Fibroblast of lung (primary cell): ENCODE measurements at regions not wholly inside any gene's neighbourhood (a gene's known extent, or its start where the extent isn't known, plus 50 kb on each side); places are given as distances from the start of the nearest gene placed in this dataset.

Experiments
- DNase-seq, 2 donors: peaks; one replicate each; pipeline versions ENCODE4 v3.0.0 to v3.0.0-alpha.2; 2010; ENCODE audit warnings: low read depth in 2 of 2
- H2AFZ ChIP-seq: 2 replicates; pipeline ENCODE4 v1.5.1; 2012; ENCODE audit warnings: low read length, control low read depth, inconsistent platforms
- H3K27ac ChIP-seq: 2 replicates; pipeline ENCODE4 v1.5.1; 2011; ENCODE audit warnings: low read length, control low read depth; ENCODE audit not compliant: insufficient read depth
- H3K27me3 ChIP-seq: 2 replicates; pipeline ENCODE4 v1.5.1; 2011; ENCODE audit warnings: mild to moderate bottlenecking, low read length; ENCODE audit not compliant: control insufficient read depth, insufficient read depth
- H3K36me3 ChIP-seq: 2 replicates; pipeline ENCODE4 v1.5.1; 2011; ENCODE audit warnings: low read length; ENCODE audit not compliant: control insufficient read depth, insufficient read depth
- H3K4me1 ChIP-seq: 2 replicates; pipeline ENCODE4 v1.5.1; 2011; ENCODE audit warnings: low read length; ENCODE audit not compliant: control insufficient read depth, insufficient read depth; ENCODE audit errors: extremely low read depth
- H3K4me2 ChIP-seq: 2 replicates; pipeline ENCODE4 v1.5.1; 2011; ENCODE audit warnings: low read length, control low read depth; ENCODE audit not compliant: insufficient read depth; ENCODE audit errors: extremely low read depth
- H3K4me3 ChIP-seq, 4 experiments: fragments of 200-600 bp in 1 of 4; sonication (generic) in 1 of 4; replicated peaks in 1 of 4; 2 replicates each; pipeline ENCODE4 v1.5.1; 2011 to 2016; ENCODE audit warnings: low read length in 4 of 4, low read depth in 3 of 4, mild to moderate bottlenecking in 3 of 4, control low read depth in 2 of 4, inconsistent platforms in 1 of 4, mixed read lengths in 1 of 4; ENCODE audit not compliant: insufficient read depth in 1 of 4; ENCODE audit errors: control extremely low read depth in 1 of 4
- H3K79me2 ChIP-seq: 2 replicates; pipeline ENCODE4 v1.5.1; 2012; ENCODE audit warnings: mild to moderate bottlenecking, low read length, inconsistent platforms; ENCODE audit not compliant: control insufficient read depth, insufficient read depth
- H3K9ac ChIP-seq: 2 replicates; pipeline ENCODE4 v1.5.1; 2011; ENCODE audit warnings: mild to moderate bottlenecking, low read length, control low read depth; ENCODE audit not compliant: insufficient read depth
- H3K9me3 ChIP-seq: 2 replicates; pipeline ENCODE4 v1.5.1; 2012; ENCODE audit warnings: low read depth, low read length; ENCODE audit not compliant: control insufficient read depth, insufficient read depth
- H4K20me1 ChIP-seq: 2 replicates; pipeline ENCODE4 v1.5.1; 2011; ENCODE audit warnings: low read length; ENCODE audit not compliant: control insufficient read depth, insufficient read depth; ENCODE audit errors: extremely low read depth
- EZH2 ChIP-seq: IDR thresholded peaks from 2 replicates; pipeline ENCODE4 v1.5.1; 2012; ENCODE audit warnings: low read length, control low read depth, mild to moderate bottlenecking; ENCODE audit errors: missing control alignments
- TF ChIP-seq, protein P1 (sequence below), 2 donors: IDR thresholded peaks in 1 of 2; conservative IDR thresholded peaks in 1 of 2; 1 replicate in 1 of 2; 2 replicates in 1 of 2; pipeline ENCODE4 v1.5.1; 2011 to 2012; ENCODE audit warnings: low read length in 2 of 2, control low read depth in 1 of 2, inconsistent platforms in 1 of 2, low read depth in 1 of 2, mild to moderate bottlenecking in 1 of 2

DNA sequence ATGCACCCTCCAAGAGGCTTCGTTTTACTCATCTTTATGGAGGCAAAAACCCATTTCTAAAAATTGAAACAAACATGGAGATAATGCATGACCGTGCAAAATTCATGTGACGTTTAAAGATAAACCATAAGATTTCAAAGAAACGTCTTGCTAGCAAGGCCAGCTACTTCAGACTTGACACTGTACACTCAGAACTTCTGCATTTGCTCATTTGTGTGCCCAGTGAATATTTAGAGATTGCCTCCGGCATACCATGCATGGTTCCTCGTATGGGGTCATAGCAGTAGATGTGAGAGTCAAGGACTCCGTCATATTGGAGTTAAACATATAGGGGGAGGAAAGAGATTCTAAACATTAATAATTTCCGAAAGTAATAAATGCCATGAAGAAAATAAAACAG is 78.6 kb upstream of the NEURL1B start:
- Histone ChIP-seq H3K4me1 (peaks cover 2% of the 10 kb centered on the region), H3K36me3 (no peaks in the 10 kb centered on the region), H3K27ac (no peak overlapping the region), H3K4me3 (no peak overlapping the region), H3K27me3 (peaks cover 21% of the 10 kb centered on the region), H3K9me3 (no peaks in the 10 kb centered on the region), H2AFZ (no peak overlapping the region), H3K4me2 (no peak overlapping the region), H3K79me2 (no peaks in the 10 kb centered on the region), H3K9ac (no peak overlapping the region), H4K20me1 (no peaks in the 10 kb centered on the region)
- no peak for DNase-seq
- TF ChIP-seq, protein P1, sequence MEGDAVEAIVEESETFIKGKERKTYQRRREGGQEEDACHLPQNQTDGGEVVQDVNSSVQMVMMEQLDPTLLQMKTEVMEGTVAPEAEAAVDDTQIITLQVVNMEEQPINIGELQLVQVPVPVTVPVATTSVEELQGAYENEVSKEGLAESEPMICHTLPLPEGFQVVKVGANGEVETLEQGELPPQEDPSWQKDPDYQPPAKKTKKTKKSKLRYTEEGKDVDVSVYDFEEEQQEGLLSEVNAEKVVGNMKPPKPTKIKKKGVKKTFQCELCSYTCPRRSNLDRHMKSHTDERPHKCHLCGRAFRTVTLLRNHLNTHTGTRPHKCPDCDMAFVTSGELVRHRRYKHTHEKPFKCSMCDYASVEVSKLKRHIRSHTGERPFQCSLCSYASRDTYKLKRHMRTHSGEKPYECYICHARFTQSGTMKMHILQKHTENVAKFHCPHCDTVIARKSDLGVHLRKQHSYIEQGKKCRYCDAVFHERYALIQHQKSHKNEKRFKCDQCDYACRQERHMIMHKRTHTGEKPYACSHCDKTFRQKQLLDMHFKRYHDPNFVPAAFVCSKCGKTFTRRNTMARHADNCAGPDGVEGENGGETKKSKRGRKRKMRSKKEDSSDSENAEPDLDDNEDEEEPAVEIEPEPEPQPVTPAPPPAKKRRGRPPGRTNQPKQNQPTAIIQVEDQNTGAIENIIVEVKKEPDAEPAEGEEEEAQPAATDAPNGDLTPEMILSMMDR (conservative IDR thresholded peaks at IDR 0.05 in 1 of 2, IDR thresholded peaks at IDR 0.05 in 1 of 2; ENCODE audit: low read depth in 1 of 2, low read length in 2 of 2) = no peak
- TF ChIP-seq EZH2 = no peak

DNA sequence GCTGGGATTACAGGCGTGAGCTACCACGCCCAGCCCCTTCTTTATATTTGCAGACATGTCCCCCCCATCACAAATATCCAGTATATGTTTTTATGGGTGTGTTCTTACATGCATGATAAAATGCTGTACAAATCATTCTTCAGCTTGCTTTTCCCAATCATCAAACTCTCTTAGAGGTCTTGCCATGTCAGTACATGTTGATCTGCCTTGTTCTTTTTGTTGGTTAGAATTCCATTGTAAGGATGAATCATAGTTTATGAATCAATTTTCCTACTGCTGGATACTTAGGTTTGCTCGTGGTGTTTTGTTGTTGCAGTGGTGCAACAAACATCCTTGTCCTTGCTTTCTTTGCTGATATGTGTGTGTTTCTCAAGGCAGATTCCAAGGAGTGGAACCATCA is 79.9 kb upstream of the NEURL1B start:
- Histone ChIP-seq H3K27me3 (peaks cover 23% of the 10 kb centered on the region), H3K4me2 (no peak overlapping the region), H3K4me1 (peaks cover 5% of the 10 kb centered on the region), H3K4me3 (no peak overlapping the region), H3K9me3 (no peaks in the 10 kb centered on the region), H3K9ac (no peak overlapping the region), H3K36me3 (no peaks in the 10 kb centered on the region), H2AFZ (no peak overlapping the region), H3K79me2 (no peaks in the 10 kb centered on the region), H3K27ac (no peak overlapping the region), H4K20me1 (no peaks in the 10 kb centered on the region)
- DNase-seq = peak; percentile 23 to 44
- TF ChIP-seq, protein P1 (conservative IDR thresholded peaks at IDR 0.05 in 1 of 2, IDR thresholded peaks at IDR 0.05 in 1 of 2; ENCODE audit: low read depth in 1 of 2, low read length in 2 of 2) = no peak
- TF ChIP-seq EZH2 = no peak

DNA sequence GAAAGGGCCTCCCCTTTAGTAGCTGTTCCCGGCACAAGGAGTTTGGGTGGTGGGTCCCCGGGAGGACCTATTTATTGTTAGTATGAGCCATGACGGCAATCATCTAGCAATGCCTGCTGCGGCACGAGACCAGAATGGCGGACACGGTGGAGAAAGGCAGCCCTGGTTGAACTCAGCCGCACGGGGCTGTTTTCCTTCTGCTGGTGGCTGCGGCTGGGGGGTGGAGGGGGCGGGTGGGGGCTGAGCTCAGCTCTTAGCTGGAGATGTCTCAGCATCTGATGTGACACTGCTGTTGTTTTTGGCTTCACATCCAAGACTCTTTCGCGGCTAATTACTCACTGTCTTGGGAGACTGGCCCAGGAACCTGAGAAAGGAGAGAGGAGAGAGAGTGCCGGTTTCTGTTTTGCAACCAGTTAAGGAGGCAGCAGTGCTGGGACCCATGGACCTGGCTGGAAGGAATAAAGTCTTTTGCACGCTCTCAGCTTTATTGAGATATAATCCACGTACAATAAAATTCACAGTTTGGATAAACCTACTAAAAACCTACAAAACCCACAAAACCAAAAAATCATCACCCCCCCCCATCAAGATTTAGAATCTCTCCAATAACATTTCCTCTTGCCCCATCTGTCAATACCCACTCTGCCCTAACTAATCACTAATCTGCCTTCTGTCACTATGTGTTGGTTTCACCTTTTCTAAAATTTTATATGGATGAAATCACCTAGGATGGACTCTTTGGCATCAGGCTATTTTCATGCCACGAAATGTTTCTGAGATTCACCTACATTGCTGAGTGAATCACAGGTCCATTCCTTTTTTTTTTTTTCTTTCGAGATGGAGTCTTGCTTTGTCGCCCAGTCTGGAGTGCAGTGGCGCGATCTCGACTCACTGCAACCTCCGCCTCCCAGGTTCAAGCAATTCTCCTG is 81.8 kb upstream of the NEURL1B start:
- H3K4me3 ChIP-seq = peak overlapping the region in 3 of 4 experiments; percentile 9 to 49 (median 45)
- peaks cover 16% of the 10 kb centered on the region for H3K27me3 ChIP-seq
- H3K9me3 ChIP-seq = no peaks in the 10 kb centered on the region
- no peaks in the 10 kb centered on the region for H3K36me3 ChIP-seq
- no peaks in the 10 kb centered on the region for H3K79me2 ChIP-seq
- H3K27ac ChIP-seq = no peak overlapping the region
- peak; percentile 95 for DNase-seq
- peak overlapping the region; percentile 79 for H3K4me2 ChIP-seq
- H2AFZ ChIP-seq = peak overlapping the region; percentile 65
- peaks cover 5% of the 10 kb centered on the region for H3K4me1 ChIP-seq
- TF ChIP-seq EZH2 = no peak
- TF ChIP-seq, protein P1 (conservative IDR thresholded peaks at IDR 0.05 in 1 of 2, IDR thresholded peaks at IDR 0.05 in 1 of 2; ENCODE audit: low read depth in 1 of 2, low read length in 2 of 2) = no peak
- no peaks in the 10 kb centered on the region for H4K20me1 ChIP-seq
- H3K9ac ChIP-seq = no peak overlapping the region
